Right hindlimb (tissue), 1 donor: ENCODE measurements at regions not wholly inside any gene's neighbourhood (a gene's known extent, or its start where the extent isn't known, plus 50 kb on each side); places are given as distances from the start of the nearest gene placed in this dataset.

ENCODE experiments used
- DNase-seq: peaks from one replicate; pipeline ENCODE4 v3.0.0-alpha.2; 2018

- DNase-seq, result no peak
Measured at GRCh38 chr16:86202267-86202666, 303.3 kb downstream of the IRF8 start.

- no peak for DNase-seq
Measured at GRCh38 chr16:86202760-86203426, 303.9 kb downstream of the IRF8 start.

GRCh38 chr16:86203557-86204275, 304.8 kb downstream of the IRF8 start:
- no peak for DNase-seq

- DNase-seq, result no peak
Measured at GRCh38 chr16:86205521-86206245, 304.6 kb upstream of the FOXF1 start.

- DNase-seq, result no peak
Measured at GRCh38 chr16:86207350-86207749, 303.0 kb upstream of the FOXF1 start.

GRCh38 chr16:86209202-86209601, 301.1 kb upstream of the FOXF1 start:
- DNase-seq, result no peak

GRCh38 chr16:86210403-86211193, 299.7 kb upstream of the FOXF1 start:
- no peak for DNase-seq

- no peak for DNase-seq
Measured at GRCh38 chr16:86211265-86211664, 299.1 kb upstream of the FOXF1 start.

- DNase-seq, result no peak
Measured at GRCh38 chr16:86211800-86212199, 298.5 kb upstream of the FOXF1 start.

GRCh38 chr16:86212706-86213436, 297.5 kb upstream of the FOXF1 start:
- DNase-seq, result no peak

- no peak for DNase-seq
Measured at GRCh38 chr16:86213437-86214205, 296.7 kb upstream of the FOXF1 start.

- no peak for DNase-seq
Measured at GRCh38 chr16:86214326-86215232, 295.7 kb upstream of the FOXF1 start.

GRCh38 chr16:86215233-86215978, 294.9 kb upstream of the FOXF1 start:
- DNase-seq, result no peak

GRCh38 chr16:86215979-86216585, 294.2 kb upstream of the FOXF1 start:
- no peak for DNase-seq

- DNase-seq, result no peak
Measured at GRCh38 chr16:86216591-86216990, 293.7 kb upstream of the FOXF1 start.

- no peak for DNase-seq
Measured at GRCh38 chr16:86217001-86217890, 293.1 kb upstream of the FOXF1 start.

- DNase-seq, result no peak
Measured at GRCh38 chr16:86217891-86218270, 292.4 kb upstream of the FOXF1 start.

- DNase-seq, result no peak
Measured at GRCh38 chr16:86218479-86219170, 291.7 kb upstream of the FOXF1 start.
